PC-3 (cell line): ENCODE measurements at regions not wholly inside any gene's neighbourhood (a gene's known extent, or its start where the extent isn't known, plus 50 kb on each side); places are given as distances from the start of the nearest gene placed in this dataset.

ENCODE experiments used
- ATAC-seq: fragments of 200-7000 bp; cut with Tn5 transposase; 2 replicates; pipeline ENCODE4 v1.9.1; 2020; ENCODE audit warnings: mild to moderate bottlenecking, moderate library complexity
- BruUV-seq: library from RNA; stranded (reverse); fragments of 400-500 nt; replicated peaks from 2 replicates; lab custom pipeline; 2021; lab: Mats Ljungman, UMichigan
- CTCF ChIA-PET: fragments of 300-600 bp; sonication (Branson Sonifier 250); formaldehyde crosslinking; loops from one replicate; lab custom pipeline; 2022; ENCODE audit warnings: antibody characterized with exemption; lab: Charles Lee
- POLR2A ChIA-PET: fragments of 300-600 bp; sonication (Branson Sonifier 250); formaldehyde crosslinking; loops from one replicate; lab custom pipeline; 2022; ENCODE audit warnings: antibody characterized with exemption; ENCODE audit not compliant: unreplicated experiment; lab: Charles Lee
- DNase-seq: peaks from one replicate; pipeline ENCODE4 v3.0.0-alpha.2; 2015
- H2AFZ ChIP-seq: fragments of 300-600 bp; sonication (generic); 2 replicates; pipeline ENCODE4 v1.6.0; 2016; ENCODE audit warnings: antibody characterized with exemption, low read length
- H3F3A ChIP-seq: fragments of 300-600 bp; sonication (generic); one replicate; pipeline ENCODE4 v1.6.0; 2017; ENCODE audit warnings: antibody characterized with exemption, low read length, control low read depth, mild to moderate bottlenecking; ENCODE audit not compliant: unreplicated experiment
- H3K27ac ChIP-seq: fragments of 300-600 bp; sonication (generic); 2 replicates; pipeline ENCODE4 v1.5.1; 2016; ENCODE audit warnings: mild to moderate bottlenecking, low read length
- H3K27me3 ChIP-seq: fragments of 300-600 bp; sonication (generic); 2 replicates; pipeline ENCODE4 v1.6.1; 2016; ENCODE audit warnings: low read length, mixed read lengths
- H3K36me3 ChIP-seq: fragments of 300-600 bp; sonication (generic); 2 replicates; pipeline ENCODE4 v1.6.1; 2016; ENCODE audit warnings: low read depth, mixed run types, low read length, mixed read lengths
- H3K4me1 ChIP-seq: fragments of 300-600 bp; sonication (generic); 2 replicates; pipeline ENCODE4 v1.5.1; 2016; ENCODE audit warnings: low read length; ENCODE audit not compliant: insufficient read depth
- H3K4me2 ChIP-seq: fragments of 300-600 bp; sonication (generic); 2 replicates; pipeline ENCODE4 v1.6.0; 2016; ENCODE audit warnings: low read length
- H3K4me3 ChIP-seq: fragments of 300-600 bp; sonication (generic); 2 replicates; pipeline ENCODE4 v1.5.1; 2016; ENCODE audit warnings: mild to moderate bottlenecking, low read length, mixed read lengths
- H3K79me2 ChIP-seq: fragments of 300-600 bp; sonication (generic); 2 replicates; pipeline ENCODE4 v1.6.1; 2017; ENCODE audit warnings: low read length, mixed read lengths
- H3K9ac ChIP-seq: fragments of 300-600 bp; sonication (generic); 2 replicates; pipeline ENCODE4 v1.6.0; 2016; ENCODE audit warnings: mild to moderate bottlenecking, low read length
- H3K9me2 ChIP-seq: fragments of 300-600 bp; sonication (generic); replicated peaks from 2 replicates; pipeline ENCODE4 v1.6.1; 2016; ENCODE audit warnings: mixed run types, low read length, mixed read lengths
- H3K9me3 ChIP-seq: fragments of 300-600 bp; sonication (generic); 2 replicates; pipeline ENCODE4 v1.6.1; 2016; ENCODE audit warnings: low read length, mixed read lengths
- H4K20me1 ChIP-seq: fragments of 300-600 bp; sonication (generic); 2 replicates; pipeline ENCODE4 v1.6.1; 2016; ENCODE audit warnings: low read length, mixed read lengths
- EZH2 ChIP-seq: fragments of 300-600 bp; sonication (generic); IDR thresholded peaks from one replicate; pipeline ENCODE4 v1.6.1; 2017; ENCODE audit warnings: antibody characterized with exemption, mild to moderate bottlenecking, low read length; ENCODE audit not compliant: unreplicated experiment
- EZH2phosphoT487 ChIP-seq: fragments of 300-600 bp; sonication (generic); IDR thresholded peaks from 2 replicates; pipeline ENCODE4 v1.6.1; 2018; ENCODE audit warnings: mild to moderate bottlenecking, antibody characterized with exemption, low read length, borderline replicate concordance
- intact Hi-C: fragments of 100-400 bp; cut with micrococcal nuclease; formaldehyde crosslinking; loops from 2 replicates; pipeline ENCODE4 v1.9.0; 2023
- TF ChIP-seq, protein P1 (sequence below): fragments of 300-600 bp; sonication (generic); conservative IDR thresholded peaks from 2 replicates; pipeline ENCODE4 v1.5.1; 2017; ENCODE audit warnings: antibody characterized with exemption, low read depth, mild to moderate bottlenecking, low read length

DNA sequence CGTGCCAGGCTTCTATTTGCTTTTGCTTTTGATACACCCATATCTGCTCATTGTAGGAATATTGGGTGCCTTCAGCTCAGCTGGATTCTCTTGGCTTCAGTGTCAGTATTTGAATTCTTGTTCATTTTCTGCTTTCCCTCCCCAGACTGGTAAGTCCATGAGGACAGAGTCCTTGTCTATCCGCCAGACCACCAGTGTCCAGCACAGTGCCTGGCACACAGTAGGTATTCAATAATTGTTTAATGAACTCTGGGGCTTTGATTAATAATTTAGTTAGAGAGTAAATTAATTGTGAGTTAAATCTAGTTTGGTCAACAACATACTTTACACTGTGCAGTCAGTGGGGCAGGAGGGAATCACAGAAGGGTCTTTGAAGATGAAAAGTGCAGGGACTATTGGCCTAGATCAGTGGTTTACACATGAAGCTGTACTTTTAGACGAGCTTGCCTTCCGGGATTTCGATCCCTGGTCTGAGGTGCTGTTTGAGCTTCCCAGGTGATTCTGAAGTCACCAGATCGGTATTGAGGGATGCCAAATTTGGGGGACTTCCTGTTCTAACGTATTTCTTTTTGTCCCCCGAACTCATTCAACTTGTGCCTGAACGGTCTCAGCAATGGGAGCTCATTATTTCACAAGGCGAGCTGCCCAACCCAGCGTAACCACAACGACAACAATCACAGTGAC is 119.1 kb upstream of the JUN start:
- Histone ChIP-seq H3K79me2 (no peaks in the 10 kb centered on the region), H3F3A (no peaks in the 10 kb centered on the region), H2AFZ (peak overlapping the region; percentile 95), H4K20me1 (no peaks in the 10 kb centered on the region), H3K9ac (peak overlapping the region; percentile 92), H3K36me3 (no peaks in the 10 kb centered on the region), H3K9me2 (no peaks in the 10 kb centered on the region), H3K4me3 (peak overlapping the region; percentile 78), H3K27ac (peak overlapping the region; percentile 92), H3K9me3 (no peaks in the 10 kb centered on the region), H3K27me3 (no peaks in the 10 kb centered on the region), H3K4me2 (peak overlapping the region; percentile 97), H3K4me1 (peaks cover 25% of the 10 kb centered on the region)
- POLR2A ChIA-PET = interaction anchor here (0.7 to 1.2 kb wide), 4 partner anchors 18 to 119 kb away, joined by 3 to 5 read pairs (median 4); partner anchors contain the start of gene JUN
- no peak for DNase-seq
- TF ChIP-seq, protein P1, sequence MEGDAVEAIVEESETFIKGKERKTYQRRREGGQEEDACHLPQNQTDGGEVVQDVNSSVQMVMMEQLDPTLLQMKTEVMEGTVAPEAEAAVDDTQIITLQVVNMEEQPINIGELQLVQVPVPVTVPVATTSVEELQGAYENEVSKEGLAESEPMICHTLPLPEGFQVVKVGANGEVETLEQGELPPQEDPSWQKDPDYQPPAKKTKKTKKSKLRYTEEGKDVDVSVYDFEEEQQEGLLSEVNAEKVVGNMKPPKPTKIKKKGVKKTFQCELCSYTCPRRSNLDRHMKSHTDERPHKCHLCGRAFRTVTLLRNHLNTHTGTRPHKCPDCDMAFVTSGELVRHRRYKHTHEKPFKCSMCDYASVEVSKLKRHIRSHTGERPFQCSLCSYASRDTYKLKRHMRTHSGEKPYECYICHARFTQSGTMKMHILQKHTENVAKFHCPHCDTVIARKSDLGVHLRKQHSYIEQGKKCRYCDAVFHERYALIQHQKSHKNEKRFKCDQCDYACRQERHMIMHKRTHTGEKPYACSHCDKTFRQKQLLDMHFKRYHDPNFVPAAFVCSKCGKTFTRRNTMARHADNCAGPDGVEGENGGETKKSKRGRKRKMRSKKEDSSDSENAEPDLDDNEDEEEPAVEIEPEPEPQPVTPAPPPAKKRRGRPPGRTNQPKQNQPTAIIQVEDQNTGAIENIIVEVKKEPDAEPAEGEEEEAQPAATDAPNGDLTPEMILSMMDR = no peak
- TF ChIP-seq EZH2phosphoT487 = no peak
- no peak for TF ChIP-seq EZH2
- no peak for ATAC-seq
- TSS peak; percentile 97 for BruUV-seq
- CTCF ChIA-PET = interaction anchor here (0.7 to 0.8 kb wide), 2 partner anchors 87 to 119 kb away, joined by 6 to 7 read pairs; partner anchors contain the start of gene JUN
- intact Hi-C loops = loop anchor here (1.0 to 10.0 kb wide), 5 partner anchors 54 to 239 kb away; no protein-coding TSS in a partner anchor

DNA sequence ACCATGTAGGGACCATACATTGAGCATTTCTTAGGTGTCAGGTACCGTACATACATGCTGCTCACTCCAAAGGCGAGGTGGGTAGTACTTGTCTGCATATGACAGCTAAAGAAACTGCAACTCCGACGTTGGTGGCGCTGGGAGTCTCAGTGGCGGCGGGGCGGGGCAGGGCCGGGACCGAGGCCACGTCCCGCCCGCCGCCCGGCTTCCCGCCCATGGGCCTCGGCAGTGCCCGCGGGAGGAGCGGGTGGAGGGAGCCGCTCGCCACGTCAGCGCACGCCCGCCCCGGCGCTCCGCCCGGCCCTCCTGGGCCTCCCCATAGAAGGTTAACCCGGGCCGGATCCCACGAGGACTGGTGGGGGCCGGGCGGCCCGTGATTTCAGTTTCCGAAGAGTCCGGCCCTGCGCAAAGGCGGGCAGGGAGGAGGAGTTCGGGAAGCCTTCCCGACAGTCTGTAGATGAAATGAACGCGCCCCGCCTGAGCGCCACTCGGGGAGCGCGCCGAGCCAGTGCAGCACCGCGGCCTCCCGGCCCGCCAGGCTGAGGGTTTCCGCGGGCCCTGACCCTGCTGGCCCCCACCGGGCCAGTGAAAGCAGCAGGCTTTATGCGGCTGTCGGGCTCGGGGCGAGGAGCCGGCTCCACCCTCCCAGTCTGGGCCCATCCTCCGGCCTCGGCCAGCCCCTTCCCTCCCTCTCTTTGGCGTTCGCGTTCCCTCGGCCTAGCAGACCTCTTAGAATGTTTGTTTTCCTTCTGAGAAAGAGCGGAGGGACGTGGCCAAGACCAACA is 119.9 kb upstream of the JUN start:
- H3K9me3 ChIP-seq = no peaks in the 10 kb centered on the region
- ChIA-PET POLR2A (interaction anchor here (0.7 to 1.2 kb wide), 4 partner anchors 19 to 120 kb away, joined by 3 to 5 read pairs (median 4); partner anchors contain the start of gene JUN), CTCF (interaction anchor here (0.7 to 0.8 kb wide), 2 partner anchors 88 to 120 kb away, joined by 6 to 7 read pairs; partner anchors contain the start of gene JUN)
- peak; percentile 87 for DNase-seq
- intact Hi-C loops = loop anchor here (1.0 to 10.0 kb wide), 5 partner anchors 54 to 239 kb away; no protein-coding TSS in a partner anchor
- H3F3A ChIP-seq = peaks cover 4% of the 10 kb centered on the region
- H4K20me1 ChIP-seq = no peaks in the 10 kb centered on the region
- H3K9me2 ChIP-seq = no peaks in the 10 kb centered on the region
- peaks cover 30% of the 10 kb centered on the region for H3K4me1 ChIP-seq
- ATAC-seq = peak; percentile 86
- peak overlapping the region; percentile 97 for H3K4me2 ChIP-seq
- no peaks in the 10 kb centered on the region for H3K36me3 ChIP-seq
- peak overlapping the region; percentile 92 for H3K27ac ChIP-seq
- BruUV-seq = no TSS peak
- TF ChIP-seq EZH2phosphoT487 (no peak), EZH2 (no peak)
- TF ChIP-seq, protein P1 = no peak
- H3K27me3 ChIP-seq = no peaks in the 10 kb centered on the region
- no peaks in the 10 kb centered on the region for H3K79me2 ChIP-seq
- peak overlapping the region; percentile 95 for H2AFZ ChIP-seq
- peak overlapping the region; percentile 78 for H3K4me3 ChIP-seq
- H3K9ac ChIP-seq = peak overlapping the region; percentile 92
